Breast epithelium (tissue), 4 donors: ENCODE measurements at regions not wholly inside any gene's neighbourhood (a gene's known extent, or its start where the extent isn't known, plus 50 kb on each side); places are given as distances from the start of the nearest gene placed in this dataset.

Experiments
- DNase-seq, 2 donors: peaks; one replicate each; pipeline ENCODE4 v3.0.0-alpha.2; 2019; ENCODE audit warnings: low spot score in 2 of 2
- H3K27ac ChIP-seq, 2 donors: fragments of 200-600 bp; sonication (generic) in 1 of 2; one replicate each; pipeline ENCODE4 v1.5.1; 2016 to 2019; ENCODE audit warnings: mild to moderate bottlenecking in 1 of 2
- H3K27me3 ChIP-seq, 2 donors: fragments of 200-600 bp; sonication (generic) in 1 of 2; one replicate each; pipeline versions ENCODE4 v1.5.1 to v1.6.0; 2017 to 2019; ENCODE audit warnings: control low read depth in 1 of 2, mild to moderate bottlenecking in 1 of 2
- H3K36me3 ChIP-seq: fragments of 200-600 bp; one replicate; pipeline ENCODE4 v1.5.1; 2019
- H3K4me1 ChIP-seq, 2 donors: fragments of 200-600 bp; sonication (generic); one replicate each; pipeline ENCODE4 v1.5.1; 2016 to 2019; ENCODE audit warnings: control low read depth in 1 of 2
- H3K4me3 ChIP-seq, 3 donors: fragments of 200-600 bp; sonication (generic); 1 replicate in 2 of 3; 2 replicates in 1 of 3; pipeline ENCODE4 v1.5.1; 2016 to 2019; ENCODE audit warnings: mild to moderate bottlenecking in 3 of 3, moderate library complexity in 2 of 3
- H3K9me3 ChIP-seq, 2 donors: fragments of 200-600 bp; sonication (generic) in 1 of 2; one replicate each; pipeline ENCODE4 v1.5.1; 2016 to 2019; ENCODE audit warnings: control low read depth in 1 of 2
- POLR2A ChIP-seq: fragments of 450-650 bp; IDR thresholded peaks from one replicate; pipeline ENCODE4 v1.6.1; 2016; ENCODE audit warnings: antibody characterized with exemption, mild to moderate bottlenecking, moderate library complexity
- POLR2AphosphoS5 ChIP-seq, 3 donors: sonication (generic); formaldehyde crosslinking; IDR thresholded peaks; one replicate each; pipeline ENCODE4 v1.6.1; 2017; ENCODE audit warnings: antibody characterized with exemption in 3 of 3
- intact Hi-C: fragments of 100-400 bp; cut with DNase I; formaldehyde crosslinking; loops from one replicate; pipeline ENCODE4 v1.15.1; 2023; ENCODE audit warnings: low total_unique reads
- TF ChIP-seq, protein P1 (sequence below), 3 donors: fragments of 450-650 bp; IDR thresholded peaks; one replicate each; pipeline ENCODE4 v1.5.1; 2016 to 2017; ENCODE audit warnings: antibody characterized with exemption in 3 of 3, mild to moderate bottlenecking in 3 of 3, moderate library complexity in 3 of 3

DNA sequence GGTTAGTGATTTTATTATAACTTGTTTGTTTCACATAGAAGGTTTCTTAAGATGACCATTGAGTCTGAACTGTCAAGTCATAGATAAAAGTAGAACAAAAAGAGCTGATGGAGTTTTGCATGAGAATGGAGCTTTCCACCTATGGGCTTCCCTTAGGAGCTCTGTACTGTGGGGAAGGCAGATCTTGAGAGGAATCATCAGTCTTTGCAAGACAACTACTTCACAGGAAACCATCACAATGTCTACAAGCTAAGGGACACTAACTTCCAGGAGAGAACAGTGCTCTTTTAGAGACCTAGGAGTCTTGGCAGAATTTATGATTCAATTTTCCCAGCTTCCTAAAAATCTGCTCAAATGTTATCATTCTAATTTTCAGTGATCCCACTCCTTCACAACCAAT, 78.2 kb downstream of the FBXO5 start:
- intact Hi-C loops, result no loop called here
- H3K27me3 ChIP-seq, result no peaks in the 10 kb centered on the region
- H3K4me1 ChIP-seq, result no peaks in the 10 kb centered on the region
- no peak for DNase-seq
- TF ChIP-seq POLR2AphosphoS5 (IDR thresholded peaks at IDR 0.05) (no peak), POLR2A (no peak)
- TF ChIP-seq, protein P1, sequence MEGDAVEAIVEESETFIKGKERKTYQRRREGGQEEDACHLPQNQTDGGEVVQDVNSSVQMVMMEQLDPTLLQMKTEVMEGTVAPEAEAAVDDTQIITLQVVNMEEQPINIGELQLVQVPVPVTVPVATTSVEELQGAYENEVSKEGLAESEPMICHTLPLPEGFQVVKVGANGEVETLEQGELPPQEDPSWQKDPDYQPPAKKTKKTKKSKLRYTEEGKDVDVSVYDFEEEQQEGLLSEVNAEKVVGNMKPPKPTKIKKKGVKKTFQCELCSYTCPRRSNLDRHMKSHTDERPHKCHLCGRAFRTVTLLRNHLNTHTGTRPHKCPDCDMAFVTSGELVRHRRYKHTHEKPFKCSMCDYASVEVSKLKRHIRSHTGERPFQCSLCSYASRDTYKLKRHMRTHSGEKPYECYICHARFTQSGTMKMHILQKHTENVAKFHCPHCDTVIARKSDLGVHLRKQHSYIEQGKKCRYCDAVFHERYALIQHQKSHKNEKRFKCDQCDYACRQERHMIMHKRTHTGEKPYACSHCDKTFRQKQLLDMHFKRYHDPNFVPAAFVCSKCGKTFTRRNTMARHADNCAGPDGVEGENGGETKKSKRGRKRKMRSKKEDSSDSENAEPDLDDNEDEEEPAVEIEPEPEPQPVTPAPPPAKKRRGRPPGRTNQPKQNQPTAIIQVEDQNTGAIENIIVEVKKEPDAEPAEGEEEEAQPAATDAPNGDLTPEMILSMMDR (IDR thresholded peaks at IDR 0.05), result no peak
- H3K4me3 ChIP-seq, result no peak overlapping the region
- no peaks in the 10 kb centered on the region for H3K9me3 ChIP-seq
- no peaks in the 10 kb centered on the region for H3K36me3 ChIP-seq
- no peak overlapping the region for H3K27ac ChIP-seq

DNA sequence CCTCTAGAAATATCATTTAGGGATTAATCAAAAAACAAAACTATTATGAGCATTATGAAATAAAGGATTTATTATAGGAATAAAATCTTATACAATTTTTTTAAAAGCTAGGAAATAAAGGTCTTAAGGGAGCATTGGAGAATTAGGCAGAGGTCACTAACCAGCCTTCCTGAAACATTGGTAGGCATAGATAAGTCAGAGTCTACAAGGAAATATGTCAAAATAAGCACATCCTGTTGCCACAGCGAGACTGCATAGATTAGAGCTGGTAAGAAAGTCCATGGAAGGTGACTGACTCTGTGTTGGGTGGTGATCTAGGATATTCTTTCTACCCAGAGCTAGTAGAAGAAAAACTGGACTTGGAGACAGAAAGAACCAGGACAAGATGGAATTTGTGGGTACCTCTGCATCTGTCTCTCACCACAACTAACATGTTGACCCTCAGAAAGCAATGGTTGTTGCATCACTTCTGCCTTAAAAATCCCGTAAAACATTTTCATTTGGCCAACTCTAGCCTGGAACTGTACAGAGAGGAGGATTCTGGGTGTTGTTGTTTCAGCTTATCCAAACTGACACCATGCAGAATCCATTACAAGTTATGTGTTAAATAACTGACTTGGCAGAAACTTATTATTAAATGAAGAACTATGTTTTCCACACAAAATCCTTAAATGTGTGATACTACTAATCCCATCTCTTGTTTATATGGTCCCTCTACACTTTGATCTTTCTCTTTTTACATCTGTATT, 77.1 kb downstream of the FBXO5 start:
- Histone ChIP-seq H3K4me3 (no peak overlapping the region), H3K27ac (no peak overlapping the region), H3K36me3 (no peaks in the 10 kb centered on the region), H3K9me3 (no peaks in the 10 kb centered on the region), H3K4me1 (no peaks in the 10 kb centered on the region), H3K27me3 (no peaks in the 10 kb centered on the region)
- TF ChIP-seq POLR2AphosphoS5 (IDR thresholded peaks at IDR 0.05), result no peak
- TF ChIP-seq, protein P1 (IDR thresholded peaks at IDR 0.05), result no peak
- TF ChIP-seq POLR2A, result no peak
- DNase-seq, result no peak
- intact Hi-C loops, result no loop called here

DNA sequence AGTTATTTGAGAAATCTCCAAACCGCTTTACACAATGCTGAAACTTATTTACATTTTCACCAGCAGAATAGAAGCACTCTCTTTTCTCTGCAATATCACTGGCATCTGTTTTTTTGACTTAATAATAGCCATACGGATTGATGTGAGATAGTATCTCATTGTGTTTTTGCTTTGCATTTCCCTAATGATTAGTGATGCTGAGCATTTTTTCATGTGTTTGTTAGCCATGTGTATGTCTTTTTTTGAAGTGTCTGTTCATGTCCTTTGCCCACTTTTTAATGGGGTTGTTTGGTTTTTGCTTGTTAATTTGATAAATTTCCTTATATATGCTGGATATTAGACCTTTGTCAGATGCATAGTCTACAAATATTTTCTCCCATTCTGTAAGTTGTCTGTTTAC, 73.6 kb downstream of the FBXO5 start:
- intact Hi-C loops, result no loop called here
- no peak overlapping the region for H3K27ac ChIP-seq
- no peak for DNase-seq
- H3K4me1 ChIP-seq, result no peaks in the 10 kb centered on the region
- H3K9me3 ChIP-seq, result peaks cover 0 to 8% of the 10 kb centered on the region in 2 donors
- H3K36me3 ChIP-seq, result no peaks in the 10 kb centered on the region
- TF ChIP-seq, protein P1 (IDR thresholded peaks at IDR 0.05), result no peak
- TF ChIP-seq POLR2A (no peak), POLR2AphosphoS5 (IDR thresholded peaks at IDR 0.05) (no peak)
- H3K4me3 ChIP-seq, result no peak overlapping the region
- no peaks in the 10 kb centered on the region for H3K27me3 ChIP-seq

DNA sequence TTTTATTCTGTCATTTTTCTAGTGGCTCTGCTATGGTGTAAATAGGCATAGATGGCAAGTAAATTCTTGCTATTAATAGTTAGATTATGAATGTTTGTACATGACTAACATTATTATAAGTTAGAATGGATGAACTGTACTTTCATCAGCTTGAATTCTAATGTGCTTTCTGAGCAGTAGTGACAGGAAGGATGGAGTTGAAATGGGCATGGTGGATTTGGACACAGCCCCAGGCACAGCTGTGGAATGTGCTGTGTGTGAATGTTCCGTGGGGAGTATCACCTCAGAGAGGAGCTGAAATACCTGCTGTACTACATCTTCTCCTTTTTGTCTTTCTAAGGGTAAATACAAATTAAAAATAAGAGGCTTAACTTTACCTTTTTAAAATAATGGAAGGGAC, 66.8 kb downstream of the FBXO5 start:
- Histone ChIP-seq H3K27ac (no peak overlapping the region), H3K4me1 (no peaks in the 10 kb centered on the region), H3K27me3 (no peaks in the 10 kb centered on the region), H3K9me3 (peaks cover 0 to 8% of the 10 kb centered on the region in 2 donors), H3K36me3 (no peaks in the 10 kb centered on the region), H3K4me3 (no peak overlapping the region)
- TF ChIP-seq, protein P1 (IDR thresholded peaks at IDR 0.05), result no peak
- TF ChIP-seq POLR2AphosphoS5 (IDR thresholded peaks at IDR 0.05) (no peak), POLR2A (no peak)
- DNase-seq, result no peak
- intact Hi-C loops, result no loop called here

DNA sequence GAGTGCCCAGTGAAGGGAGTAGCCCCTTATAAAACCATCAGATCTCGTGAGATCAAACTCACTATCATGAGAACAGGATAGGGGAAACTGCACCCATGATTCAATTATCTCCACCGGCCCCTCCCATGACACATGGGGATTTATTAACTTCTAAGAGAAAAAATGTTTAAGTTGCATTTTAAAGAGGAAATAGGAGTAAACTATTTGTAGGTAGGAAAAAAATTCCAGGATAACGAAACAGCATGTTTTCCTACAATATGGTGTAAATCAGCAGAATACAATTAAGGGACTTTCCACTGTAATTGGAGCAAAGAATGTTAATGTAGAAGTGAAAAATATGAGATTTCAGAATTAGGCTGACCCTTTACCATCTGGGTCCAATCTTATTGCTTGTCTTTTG, 63.9 kb downstream of the FBXO5 start:
- TF ChIP-seq, protein P1 (IDR thresholded peaks at IDR 0.05), result no peak
- TF ChIP-seq POLR2A, result no peak
- no peak for TF ChIP-seq POLR2AphosphoS5 (IDR thresholded peaks at IDR 0.05)
- Histone ChIP-seq H3K27ac (no peak overlapping the region), H3K4me3 (no peak overlapping the region), H3K9me3 (no peaks in the 10 kb centered on the region), H3K27me3 (no peaks in the 10 kb centered on the region), H3K36me3 (no peaks in the 10 kb centered on the region), H3K4me1 (no peaks in the 10 kb centered on the region)
- intact Hi-C loops, result no loop called here
- no peak for DNase-seq
